NT2/D1 (cell line): ENCODE measurements at regions not wholly inside any gene's neighbourhood (a gene's known extent, or its start where the extent isn't known, plus 50 kb on each side); places are given as distances from the start of the nearest gene placed in this dataset.

Source experiments
- SUZ12 ChIP-seq: IDR thresholded peaks from 2 replicates; pipeline ENCODE4 v1.6.1; 2011; ENCODE audit not compliant: insufficient read length, insufficient read depth; ENCODE audit errors: extremely low read depth
- YY1 ChIP-seq: IDR thresholded peaks from 2 replicates; pipeline ENCODE4 v1.6.1; 2011; ENCODE audit not compliant: insufficient read length, insufficient read depth
- ZNF274 ChIP-seq: IDR thresholded peaks from 2 replicates; pipeline ENCODE4 v1.6.1; 2011; ENCODE audit warnings: mild to moderate bottlenecking, low read depth, low read length

GRCh38 chr6:15861486-15861885 lies 198.7 kb upstream of the DTNBP1 start:
- no peak for TF ChIP-seq ZNF274
- no peak for TF ChIP-seq YY1
- TF ChIP-seq SUZ12: no peak
